Neural progenitor cell (in vitro differentiated cells): ENCODE measurements at regions not wholly inside any gene's neighbourhood (a gene's known extent, or its start where the extent isn't known, plus 50 kb on each side); places are given as distances from the start of the nearest gene placed in this dataset.
"Not testable (repeated sequence)": the region's sequence is repeated elsewhere in the genome, so short reads cannot be mapped to it uniquely, and the experiment has no call there.

Experiments
- DNase-seq: peaks from one replicate; pipeline ENCODE4 v3.0.0-alpha.2; 2016; ENCODE audit warnings: low spot score
- H2AFZ ChIP-seq: fragments of 200-600 bp; sonication (generic); replicated peaks from 2 replicates; pipeline ENCODE4 v1.6.1; 2016; ENCODE audit warnings: antibody characterized with exemption
- H3F3A ChIP-seq: fragments of 200-600 bp; sonication (generic); 2 replicates; pipeline ENCODE4 v1.6.1; 2016; ENCODE audit warnings: antibody characterized with exemption, low read depth
- H3K27ac ChIP-seq: fragments of 200-600 bp; sonication (generic); 2 replicates; pipeline ENCODE4 v1.5.1; 2016; ENCODE audit warnings: mild to moderate bottlenecking
- H3K27me3 ChIP-seq: fragments of 200-600 bp; sonication (generic); 2 replicates; pipeline ENCODE4 v1.6.1; 2016; ENCODE audit warnings: mild to moderate bottlenecking, moderate library complexity
- H3K36me3 ChIP-seq: fragments of 200-600 bp; sonication (generic); 2 replicates; pipeline ENCODE4 v1.5.1; 2016
- H3K4me1 ChIP-seq: fragments of 200-600 bp; sonication (generic); 2 replicates; pipeline ENCODE4 v1.6.1; 2016; ENCODE audit warnings: mixed run types
- H3K4me2 ChIP-seq: fragments of 200-600 bp; sonication (generic); 2 replicates; pipeline ENCODE4 v1.6.1; 2016
- H3K4me3 ChIP-seq: fragments of 200-600 bp; sonication (generic); 2 replicates; pipeline ENCODE4 v1.5.1; 2016
- H3K79me2 ChIP-seq: fragments of 200-600 bp; sonication (generic); 2 replicates; pipeline ENCODE4 v1.6.1; 2016; ENCODE audit warnings: low read depth
- H3K9ac ChIP-seq: fragments of 200-600 bp; sonication (generic); 2 replicates; pipeline ENCODE4 v1.6.1; 2016
- H3K9me3 ChIP-seq: fragments of 200-600 bp; sonication (generic); 2 replicates; pipeline ENCODE4 v1.5.1; 2016; ENCODE audit warnings: low read depth
- H4K20me1 ChIP-seq: fragments of 200-600 bp; sonication (generic); 2 replicates; pipeline ENCODE4 v1.6.1; 2016; ENCODE audit warnings: low read depth
- H3K27ac Mint-ChIP-seq: 3 replicates; pipeline ENCODE4 v1.8.0; 2021; ENCODE audit warnings: mixed read lengths
- H3K27me3 Mint-ChIP-seq: 2 replicates; pipeline ENCODE4 v1.8.0; 2022; ENCODE audit warnings: low read depth, mild to moderate bottlenecking, inconsistent platforms, moderate library complexity, mixed read lengths; ENCODE audit not compliant: insufficient read depth
- H3K36me3 Mint-ChIP-seq: 3 replicates; pipeline ENCODE4 v1.8.0; 2021; ENCODE audit warnings: mixed read lengths
- H3K4me1 Mint-ChIP-seq: 3 replicates; pipeline ENCODE4 v1.8.0; 2021; ENCODE audit warnings: mixed read lengths
- H3K4me3 Mint-ChIP-seq: 3 replicates; pipeline ENCODE4 v1.8.0; 2021; ENCODE audit warnings: mild to moderate bottlenecking, moderate library complexity, mixed read lengths
- H3K9me3 Mint-ChIP-seq: 3 replicates; pipeline ENCODE4 v1.8.0; 2020; ENCODE audit warnings: mixed read lengths
- EZH2 ChIP-seq: fragments of 200-600 bp; sonication (generic); IDR thresholded peaks from 2 replicates; pipeline ENCODE4 v1.6.1; 2017; ENCODE audit warnings: antibody characterized with exemption, mild to moderate bottlenecking, moderate library complexity
- EZH2phosphoT487 ChIP-seq: fragments of 200-600 bp; sonication (generic); IDR thresholded peaks from 2 replicates; pipeline ENCODE4 v1.6.1; 2017; ENCODE audit warnings: antibody characterized with exemption
- TF ChIP-seq, protein P1 (sequence below): fragments of 200-600 bp; sonication (generic); IDR thresholded peaks from 2 replicates; pipeline ENCODE4 v1.5.1; 2017; ENCODE audit warnings: antibody characterized with exemption, mild to moderate bottlenecking

DNA sequence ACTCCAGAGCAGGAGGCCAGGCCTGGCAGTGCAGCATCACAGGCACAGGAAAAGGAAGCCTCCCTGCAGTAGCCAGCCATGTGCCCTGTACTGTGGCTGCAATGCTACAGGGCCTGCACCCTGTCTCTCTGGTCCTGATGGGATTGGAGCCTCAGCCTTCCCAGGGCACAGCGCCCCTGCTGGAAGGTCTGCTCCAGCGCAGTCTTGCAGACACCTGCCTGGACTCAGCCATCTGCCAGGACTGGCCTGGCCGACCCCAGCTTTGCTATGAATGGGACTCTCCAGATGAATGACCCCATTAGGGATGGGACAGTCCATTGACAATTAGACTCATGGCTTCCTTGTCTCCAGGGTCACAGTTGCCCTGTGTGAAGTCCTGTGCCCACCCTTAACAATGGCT, 251.6 kb downstream of the ERMARD start:
- Mint-ChIP-seq H3K9me3 (peaks cover 45% of the 10 kb centered on the region), H3K27ac (no peak overlapping the region), H3K36me3 (peaks cover 4% of the 10 kb centered on the region), H3K27me3 (peaks cover 23% of the 10 kb centered on the region), H3K4me3 (no peak overlapping the region), H3K4me1 (peaks cover 24% of the 10 kb centered on the region)
- peaks cover 15% of the 10 kb centered on the region for H3K9me3 ChIP-seq
- no peaks in the 10 kb centered on the region for H3K79me2 ChIP-seq
- no peak overlapping the region for H3K4me2 ChIP-seq
- peaks cover 20% of the 10 kb centered on the region for H3K4me1 ChIP-seq
- no peak overlapping the region for H3K4me3 ChIP-seq
- H3F3A ChIP-seq, result peaks cover 20% of the 10 kb centered on the region
- H4K20me1 ChIP-seq, result no peaks in the 10 kb centered on the region
- no peaks in the 10 kb centered on the region for H3K27me3 ChIP-seq
- H2AFZ ChIP-seq, result no peak overlapping the region
- H3K36me3 ChIP-seq, result no peaks in the 10 kb centered on the region
- no peak overlapping the region for H3K27ac ChIP-seq
- DNase-seq, result no peak
- no peak for TF ChIP-seq EZH2
- TF ChIP-seq EZH2phosphoT487, result no peak
- TF ChIP-seq, protein P1, sequence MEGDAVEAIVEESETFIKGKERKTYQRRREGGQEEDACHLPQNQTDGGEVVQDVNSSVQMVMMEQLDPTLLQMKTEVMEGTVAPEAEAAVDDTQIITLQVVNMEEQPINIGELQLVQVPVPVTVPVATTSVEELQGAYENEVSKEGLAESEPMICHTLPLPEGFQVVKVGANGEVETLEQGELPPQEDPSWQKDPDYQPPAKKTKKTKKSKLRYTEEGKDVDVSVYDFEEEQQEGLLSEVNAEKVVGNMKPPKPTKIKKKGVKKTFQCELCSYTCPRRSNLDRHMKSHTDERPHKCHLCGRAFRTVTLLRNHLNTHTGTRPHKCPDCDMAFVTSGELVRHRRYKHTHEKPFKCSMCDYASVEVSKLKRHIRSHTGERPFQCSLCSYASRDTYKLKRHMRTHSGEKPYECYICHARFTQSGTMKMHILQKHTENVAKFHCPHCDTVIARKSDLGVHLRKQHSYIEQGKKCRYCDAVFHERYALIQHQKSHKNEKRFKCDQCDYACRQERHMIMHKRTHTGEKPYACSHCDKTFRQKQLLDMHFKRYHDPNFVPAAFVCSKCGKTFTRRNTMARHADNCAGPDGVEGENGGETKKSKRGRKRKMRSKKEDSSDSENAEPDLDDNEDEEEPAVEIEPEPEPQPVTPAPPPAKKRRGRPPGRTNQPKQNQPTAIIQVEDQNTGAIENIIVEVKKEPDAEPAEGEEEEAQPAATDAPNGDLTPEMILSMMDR, result no peak
- no peak overlapping the region for H3K9ac ChIP-seq

DNA sequence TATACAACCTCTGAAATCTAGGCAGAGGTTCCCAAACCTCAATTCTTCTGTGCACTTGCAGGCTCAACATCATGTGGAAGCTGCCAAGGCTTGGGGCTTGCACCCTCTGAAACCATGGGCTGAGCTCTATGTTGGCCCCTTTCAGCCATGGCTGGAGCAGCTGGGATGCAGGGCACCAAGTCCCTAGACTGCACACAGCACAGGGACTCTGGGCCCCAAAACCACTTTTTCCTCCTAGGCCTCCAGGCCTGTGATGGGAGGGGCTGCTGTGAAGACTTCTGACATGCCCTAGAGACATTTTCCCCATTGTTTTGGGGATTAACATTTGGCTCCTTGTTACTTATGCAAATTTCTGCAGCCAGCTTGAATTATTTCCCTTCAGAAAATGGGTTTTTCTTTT, 250.4 kb downstream of the ERMARD start:
- H3K4me2 ChIP-seq, H3K4me3 ChIP-seq, H3K4me1 ChIP-seq, H3K27ac ChIP-seq, H4K20me1 ChIP-seq, H2AFZ ChIP-seq, H3K4me3 Mint-ChIP-seq, H3K36me3 ChIP-seq, H3K36me3 Mint-ChIP-seq, H3F3A ChIP-seq, H3K79me2 ChIP-seq, H3K27ac Mint-ChIP-seq, H3K27me3 ChIP-seq, H3K9ac ChIP-seq, DNase-seq: not testable (repeated sequence)
- H3K4me1 Mint-ChIP-seq, result peaks cover 11% of the 10 kb centered on the region
- peaks cover 26% of the 10 kb centered on the region for H3K27me3 Mint-ChIP-seq
- peaks cover 15% of the 10 kb centered on the region for H3K9me3 ChIP-seq
- peaks cover 45% of the 10 kb centered on the region for H3K9me3 Mint-ChIP-seq

DNA sequence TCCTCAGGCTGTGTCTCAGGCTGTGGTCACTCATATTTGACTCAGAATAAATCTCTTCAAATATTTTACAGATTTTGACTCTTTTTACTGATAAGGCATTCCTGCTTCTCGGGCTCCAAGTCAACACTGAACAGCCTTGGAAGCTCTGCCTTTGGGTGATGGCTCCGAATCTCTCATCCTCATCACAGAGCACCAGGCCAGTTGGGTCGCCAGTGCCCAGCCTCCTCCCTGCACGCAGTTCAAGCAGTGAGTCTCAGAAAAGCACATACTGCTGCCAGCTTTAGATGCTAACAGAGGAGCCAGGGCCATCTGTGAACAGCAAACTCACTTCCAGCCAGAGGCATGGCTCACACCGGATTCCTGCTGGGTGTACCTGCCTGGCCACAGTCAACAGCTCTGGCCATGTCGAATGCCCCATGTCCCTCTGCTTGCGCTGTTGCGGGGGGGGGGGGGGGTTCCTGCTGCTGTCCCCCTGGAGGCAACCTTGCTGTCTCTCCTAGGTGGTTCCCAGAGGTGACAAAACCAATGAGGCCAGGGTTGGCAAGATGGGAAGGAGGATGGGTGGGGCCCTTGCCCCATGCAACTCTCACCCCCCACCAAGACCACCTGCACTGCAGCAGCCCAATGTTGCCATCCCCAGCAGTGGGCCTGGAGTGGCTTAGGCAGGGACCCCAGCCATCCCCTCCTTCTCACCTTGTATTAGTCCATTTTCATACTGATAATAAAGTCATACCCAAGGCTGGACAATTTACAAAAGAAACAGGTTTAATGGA, 248.8 kb downstream of the ERMARD start:
- Histone ChIP-seq H3K4me3 (no peak overlapping the region), H4K20me1 (no peaks in the 10 kb centered on the region), H3K4me1 (no peaks in the 10 kb centered on the region), H3K79me2 (no peaks in the 10 kb centered on the region), H3K4me2 (no peak overlapping the region), H3K27ac (no peak overlapping the region), H3K9me3 (peaks cover 12% of the 10 kb centered on the region), H3K27me3 (no peaks in the 10 kb centered on the region), H3K9ac (no peak overlapping the region), H2AFZ (no peak overlapping the region), H3K36me3 (no peaks in the 10 kb centered on the region), H3F3A (no peaks in the 10 kb centered on the region)
- no peak for DNase-seq
- H3K27ac Mint-ChIP-seq, result no peak overlapping the region
- no peak overlapping the region for H3K4me3 Mint-ChIP-seq
- peaks cover 18% of the 10 kb centered on the region for H3K27me3 Mint-ChIP-seq
- TF ChIP-seq, protein P1, result no peak
- no peak for TF ChIP-seq EZH2
- TF ChIP-seq EZH2phosphoT487, result no peak
- peaks cover 42% of the 10 kb centered on the region for H3K9me3 Mint-ChIP-seq
- peaks cover 3% of the 10 kb centered on the region for H3K4me1 Mint-ChIP-seq
- peaks cover 2% of the 10 kb centered on the region for H3K36me3 Mint-ChIP-seq

DNA sequence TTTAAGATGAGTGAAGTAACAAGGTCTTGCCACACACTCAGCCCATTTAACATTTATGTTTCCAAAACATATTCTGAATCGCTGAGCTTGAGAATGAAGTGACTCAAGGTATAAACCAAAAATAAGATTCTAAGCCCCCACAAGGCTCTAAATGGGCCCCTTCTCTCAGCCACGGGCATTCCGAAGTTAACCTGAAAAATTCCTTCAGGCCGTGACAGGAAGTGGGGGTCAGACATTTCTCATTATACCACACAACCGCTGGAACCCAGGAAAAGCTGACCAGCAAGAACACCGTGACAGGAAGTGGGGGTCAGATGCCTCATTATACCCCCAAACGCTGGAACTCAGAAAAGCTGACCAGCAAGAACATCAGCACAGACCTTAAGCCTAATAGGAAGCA, 247.9 kb downstream of the ERMARD start:
- Mint-ChIP-seq H3K27me3 (peaks cover 16% of the 10 kb centered on the region), H3K27ac (no peak overlapping the region), H3K36me3 (no peaks in the 10 kb centered on the region), H3K4me3 (no peak overlapping the region), H3K4me1 (peaks cover 6% of the 10 kb centered on the region), H3K9me3 (peaks cover 37% of the 10 kb centered on the region)
- no peak overlapping the region for H3K4me2 ChIP-seq
- no peak overlapping the region for H2AFZ ChIP-seq
- no peaks in the 10 kb centered on the region for H3K36me3 ChIP-seq
- DNase-seq, result no peak
- H3K4me1 ChIP-seq, result peaks cover 3% of the 10 kb centered on the region
- peaks cover 7% of the 10 kb centered on the region for H3K9me3 ChIP-seq
- H3K27me3 ChIP-seq, result no peaks in the 10 kb centered on the region
- H3K9ac ChIP-seq, result no peak overlapping the region
- H3K27ac ChIP-seq, result no peak overlapping the region
- no peaks in the 10 kb centered on the region for H4K20me1 ChIP-seq
- no peaks in the 10 kb centered on the region for H3K79me2 ChIP-seq
- TF ChIP-seq, protein P1, result no peak
- TF ChIP-seq EZH2, result no peak
- TF ChIP-seq EZH2phosphoT487, result no peak
- no peaks in the 10 kb centered on the region for H3F3A ChIP-seq
- H3K4me3 ChIP-seq, result no peak overlapping the region
